NCI-H1092 treated with DMSO at 0.1 percent for 48 hours (cell line): ENCODE measurements at regions not wholly inside any gene's neighbourhood (a gene's known extent, or its start where the extent isn't known, plus 50 kb on each side); places are given as distances from the start of the nearest gene placed in this dataset.
"Not testable (repeated sequence)": the region's sequence is repeated elsewhere in the genome, so short reads cannot be mapped to it uniquely, and the experiment has no call there.

ENCODE experiments used
- DNase-seq: peaks from one replicate; lab custom pipeline; 2025; lab: John Stamatoyannopoulos, UW

GRCh38 chr7:63856466-63856865 is 142.2 kb upstream of the ZNF722 start:
- DNase-seq, result not testable (repeated sequence)

DNA sequence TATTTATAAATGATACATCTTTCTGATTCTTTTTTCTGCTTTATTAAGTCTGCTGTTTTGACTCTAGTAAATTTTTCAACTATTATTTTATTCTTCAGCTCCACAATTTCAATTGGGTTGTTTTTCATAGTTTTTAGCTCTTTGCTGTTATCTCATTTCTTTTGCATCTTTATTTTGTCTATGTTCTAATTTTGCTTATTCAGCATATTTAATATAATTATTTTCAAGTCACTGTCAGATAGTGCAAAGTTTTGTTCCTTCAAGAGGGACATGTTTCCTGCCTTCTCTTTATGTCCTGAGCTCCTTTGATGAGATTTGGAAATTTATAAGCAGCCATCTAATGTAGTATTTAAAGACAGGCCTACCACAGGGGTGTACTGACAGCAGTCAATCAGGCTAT is 131.5 kb upstream of the ZNF722 start:
- no peak for DNase-seq

DNA sequence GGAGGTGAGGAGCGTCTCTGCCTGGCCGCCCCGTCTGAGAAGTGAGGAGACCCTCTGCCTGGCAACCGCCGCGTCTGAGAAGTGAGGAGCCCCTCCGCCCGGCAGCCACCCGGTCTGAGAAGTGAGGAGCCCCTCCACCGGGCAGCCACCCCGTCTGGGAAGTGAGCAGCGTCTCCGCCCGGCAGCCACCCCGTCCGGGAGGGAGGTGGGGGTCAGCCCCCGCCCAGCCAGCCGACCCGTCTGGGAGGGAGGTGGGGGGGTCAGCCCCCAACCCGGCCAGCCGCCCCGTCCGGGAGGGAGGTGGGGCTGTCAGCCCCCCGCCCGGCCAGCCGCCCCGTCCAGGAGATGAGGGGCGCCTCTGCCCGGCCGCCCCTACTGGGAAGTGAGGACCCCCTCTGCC is 124.4 kb upstream of the ZNF722 start:
- DNase-seq, result not testable (repeated sequence)

DNA sequence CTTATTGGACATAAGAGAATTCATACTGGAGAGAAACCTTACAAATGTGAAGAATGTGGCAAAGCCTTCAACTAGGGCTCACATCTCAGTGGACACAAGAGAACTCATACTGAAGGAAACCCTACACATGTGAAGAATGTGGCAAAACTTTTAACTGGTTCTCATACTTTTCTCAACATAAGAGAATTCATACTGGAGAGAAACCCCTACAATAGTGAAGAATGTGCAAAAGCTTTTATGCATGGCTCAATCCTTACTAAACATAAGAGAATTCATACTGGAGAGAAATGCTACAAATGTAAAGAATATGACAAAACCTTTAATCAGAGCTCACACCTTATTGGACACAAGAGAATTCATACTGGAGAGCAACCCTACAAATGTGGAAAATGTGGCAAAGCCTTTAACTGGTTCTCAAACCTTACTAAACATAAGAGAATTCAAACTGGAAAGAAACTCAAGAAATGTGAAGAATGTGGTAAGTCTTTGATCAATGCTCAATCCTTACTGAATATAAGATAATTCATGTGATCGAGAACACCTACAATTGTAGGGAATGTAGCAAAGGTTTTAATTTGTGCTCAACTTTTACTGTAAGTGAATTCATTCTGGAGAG is 121.8 kb upstream of the ZNF722 start:
- no peak for DNase-seq

DNA sequence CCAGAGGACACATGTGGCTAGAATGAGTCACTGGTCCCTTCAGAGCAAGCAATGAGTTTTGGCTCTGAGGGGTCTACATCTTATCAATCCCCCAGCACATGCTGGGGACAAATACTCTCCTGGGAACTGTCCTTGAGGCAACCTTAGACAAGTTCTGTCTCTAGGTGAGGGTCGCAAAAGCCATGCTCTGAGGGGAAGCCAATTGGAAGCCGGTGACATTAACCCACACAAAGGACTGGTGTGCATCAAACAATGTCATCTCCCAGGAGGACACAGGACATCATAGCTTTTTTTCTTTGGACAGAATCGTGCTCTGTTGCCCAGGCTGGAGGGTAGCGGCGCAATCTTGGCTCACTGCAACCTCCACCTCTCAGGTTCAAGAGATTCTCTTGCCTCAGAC is 111.6 kb upstream of the ZNF722 start:
- no peak for DNase-seq

DNA sequence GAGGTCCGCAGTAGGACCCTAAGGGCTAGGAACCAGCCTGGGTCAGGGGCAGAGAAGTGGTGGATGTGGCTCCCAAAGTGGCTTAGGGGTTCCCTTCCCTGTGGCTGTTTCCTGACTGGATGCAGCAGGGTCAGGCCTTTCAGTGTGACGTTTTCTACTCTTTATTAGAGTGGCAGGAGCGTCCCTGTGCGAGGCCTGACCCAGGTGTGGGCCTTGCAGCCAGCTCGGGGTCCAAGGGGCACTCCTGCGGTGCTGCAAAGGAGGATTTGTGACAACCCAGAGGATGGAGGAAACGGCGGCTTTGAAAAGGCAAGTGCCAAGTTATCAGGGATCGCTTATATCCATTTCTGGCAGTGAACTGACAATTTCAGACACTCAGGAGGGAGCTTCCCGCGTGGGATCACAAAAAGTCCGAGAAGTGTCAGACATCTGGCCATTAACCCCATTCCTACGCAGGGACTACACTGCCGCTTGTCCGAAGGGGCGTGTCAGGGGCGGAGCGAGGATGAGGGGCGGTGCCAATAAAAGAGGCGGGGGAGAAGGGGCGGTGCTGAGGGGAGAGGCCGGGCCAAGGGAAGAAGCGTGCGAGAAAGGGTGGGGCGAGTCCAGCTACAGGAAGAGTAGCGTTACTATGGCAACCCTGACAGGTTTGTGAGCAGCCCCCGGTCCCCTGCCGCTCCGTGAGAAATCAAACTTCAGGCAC is 98.8 kb upstream of the ZNF722 start:
- DNase-seq, result peak; percentile 79

DNA sequence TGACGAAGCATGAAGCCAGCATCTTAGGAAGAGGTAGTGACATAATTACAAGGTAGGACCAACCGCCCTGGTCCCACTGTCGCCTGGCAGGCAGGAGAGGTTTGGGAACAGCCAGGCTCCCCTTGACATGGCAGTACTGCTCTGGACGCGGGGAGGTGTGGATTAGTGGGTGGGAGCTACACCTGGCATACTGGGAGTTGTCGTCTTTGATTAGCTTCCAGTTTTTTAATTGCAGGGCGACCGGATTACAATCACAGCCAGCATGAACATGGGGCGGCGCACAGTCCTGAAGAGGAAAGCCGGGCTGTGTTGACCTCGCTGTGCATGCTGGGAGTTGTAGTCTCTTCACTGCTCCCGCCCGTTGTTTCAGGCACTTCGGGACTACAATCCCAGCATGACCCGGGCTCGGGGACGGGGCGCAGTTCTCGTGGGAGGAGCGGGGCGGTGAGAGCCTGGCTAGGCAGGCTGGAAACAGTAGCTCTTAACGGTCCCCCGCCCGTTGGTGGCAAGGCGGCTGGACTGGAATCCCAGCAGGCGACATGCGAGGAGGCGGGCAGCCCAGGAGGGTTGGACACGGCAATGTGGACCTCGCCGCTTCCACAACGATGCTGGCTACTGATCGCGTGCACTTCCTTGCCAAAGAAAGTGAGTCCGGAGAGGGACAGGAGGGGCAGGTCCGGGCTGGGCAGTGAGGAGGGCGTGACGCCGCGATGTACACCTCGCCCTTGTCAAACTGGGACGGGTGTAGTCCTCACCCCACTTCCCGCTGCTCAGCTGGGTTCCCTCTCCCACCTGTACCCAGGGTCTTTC is 98.0 kb upstream of the ZNF722 start:
- peak; percentile 95 for DNase-seq

DNA sequence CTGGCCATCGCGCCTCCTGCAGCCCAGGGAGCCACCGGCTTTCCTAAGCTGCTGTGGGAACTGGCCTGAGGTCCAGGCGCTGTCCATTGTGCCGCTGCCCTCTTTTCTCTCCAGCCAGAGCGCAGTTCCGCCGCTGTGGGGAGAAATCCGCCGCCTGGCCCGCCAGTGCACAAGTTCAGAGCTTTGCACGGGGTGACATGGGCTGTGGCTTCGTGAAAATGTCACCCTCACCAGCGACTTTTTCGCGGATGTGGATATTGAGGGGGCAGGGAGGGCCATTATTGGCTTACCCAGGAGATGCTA is 97.5 kb upstream of the ZNF722 start:
- not testable (repeated sequence) for DNase-seq

DNA sequence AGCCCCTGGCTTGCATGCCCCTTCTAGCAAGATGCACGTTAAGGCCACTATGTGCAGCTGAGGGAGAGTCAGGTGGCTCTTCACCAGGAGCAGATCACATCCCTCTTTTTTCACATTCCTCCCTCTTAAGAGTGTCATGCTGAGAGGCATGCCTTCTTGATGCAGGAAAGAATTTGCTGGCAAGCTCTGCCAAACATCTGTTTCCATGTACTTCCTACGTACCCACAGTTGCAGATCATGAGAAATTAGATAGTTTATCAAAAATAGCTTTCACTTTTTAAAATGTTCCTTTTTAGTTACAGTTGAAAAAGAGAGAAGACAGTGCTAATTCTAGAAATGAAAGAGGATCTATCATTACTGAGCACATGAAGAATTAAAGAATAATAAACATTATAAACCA is 79.7 kb upstream of the ZNF722 start:
- DNase-seq, result no peak

- no peak for DNase-seq
These were observed 73.4 kb upstream of the ZNF722 start for GRCh38 chr7:63925262-63925625.

- peak; percentile 77 for DNase-seq
These were observed 72.8 kb upstream of the ZNF722 start for GRCh38 chr7:63925626-63926460.

DNA sequence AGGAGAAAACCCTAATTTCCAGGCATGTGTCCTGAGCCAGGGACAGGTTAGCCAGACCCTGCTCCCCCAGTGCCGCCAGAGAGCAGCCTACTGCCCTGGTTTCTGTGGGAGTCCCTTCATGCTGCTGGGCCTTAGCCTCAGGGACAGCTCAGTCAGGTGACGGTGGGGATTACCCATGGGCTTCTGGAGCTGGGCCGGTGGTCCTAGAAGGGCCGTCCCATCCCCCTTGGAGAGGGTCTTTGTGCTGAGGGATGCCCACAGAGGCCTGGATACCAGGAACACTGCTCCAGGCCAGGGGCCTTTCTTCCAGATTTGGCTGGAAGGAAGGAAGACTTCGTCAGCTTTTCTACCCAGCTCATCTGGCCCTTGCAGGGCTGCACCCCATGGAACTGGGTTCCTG is 71.4 kb upstream of the ZNF722 start:
- DNase-seq, result no peak

DNA sequence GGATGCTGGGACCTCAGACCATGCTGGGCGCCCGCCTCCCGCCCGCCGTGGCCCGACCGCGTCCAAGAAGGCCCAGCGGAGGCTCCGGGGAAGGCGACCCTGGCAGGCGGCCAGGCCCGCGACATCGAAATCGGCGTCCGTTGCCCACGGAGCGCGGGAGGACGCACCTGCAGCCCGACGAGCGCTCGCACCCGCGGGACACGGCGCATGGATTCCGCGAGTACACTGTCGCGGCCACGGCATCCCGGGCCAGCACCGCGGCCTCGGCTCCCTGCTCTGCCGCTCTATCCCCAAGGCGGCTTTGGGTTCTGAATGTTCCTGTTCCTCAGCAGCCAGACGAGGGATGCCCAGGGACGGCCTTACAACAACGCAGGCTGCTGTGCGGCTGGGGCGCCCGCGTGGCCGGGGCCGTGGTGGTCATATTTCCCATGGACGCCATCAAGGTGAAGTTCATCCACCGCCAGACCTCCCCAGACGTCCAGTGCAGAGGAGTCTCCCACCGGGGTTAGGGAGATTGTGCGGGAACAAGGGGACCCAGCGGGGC is 67.5 kb upstream of the ZNF722 start:
- DNase-seq, result no peak

GRCh38 chr7:63931985-63932577 is 66.6 kb upstream of the ZNF722 start:
- no peak for DNase-seq
